Muscle of back (tissue), 3 donors: ENCODE measurements at regions not wholly inside any gene's neighbourhood (a gene's known extent, or its start where the extent isn't known, plus 50 kb on each side); places are given as distances from the start of the nearest gene placed in this dataset.

Experiments
- DNase-seq, 3 donors: peaks; one replicate each; pipeline versions ENCODE4 v3.0.0 to v3.0.0-alpha.2; 2013

- no peak for DNase-seq
Observed at GRCh38 chr1:229088711-229089110, 182.2 kb upstream of the RAB4A start.

- DNase-seq = no peak
Observed at GRCh38 chr1:229089586-229090208, 181.2 kb upstream of the RAB4A start.

- DNase-seq = no peak
Observed at GRCh38 chr1:229091721-229092136, 179.2 kb upstream of the RAB4A start.

GRCh38 chr1:229092377-229093237, 178.3 kb upstream of the RAB4A start:
- DNase-seq = no peak

- no peak for DNase-seq
Observed at GRCh38 chr1:229093238-229093540, 177.7 kb upstream of the RAB4A start.

- DNase-seq = no peak
Observed at GRCh38 chr1:229093609-229094336, 177.1 kb upstream of the RAB4A start.

GRCh38 chr1:229094476-229095311, 176.2 kb upstream of the RAB4A start:
- DNase-seq = peak in 1 of 3 donors; percentile 60

GRCh38 chr1:229095325-229095724, 175.6 kb upstream of the RAB4A start:
- DNase-seq = no peak

GRCh38 chr1:229097356-229097755, 173.6 kb upstream of the RAB4A start:
- no peak for DNase-seq

GRCh38 chr1:229098361-229098760, 172.6 kb upstream of the RAB4A start:
- no peak for DNase-seq

- DNase-seq = no peak
Observed at GRCh38 chr1:229098903-229099578, 171.9 kb upstream of the RAB4A start.

- no peak for DNase-seq
Observed at GRCh38 chr1:229101011-229101871, 169.7 kb upstream of the RAB4A start.

GRCh38 chr1:229102741-229103391, 168.0 kb upstream of the RAB4A start:
- no peak for DNase-seq

GRCh38 chr1:229104654-229105053, 166.3 kb upstream of the RAB4A start:
- DNase-seq = no peak

- DNase-seq = no peak
Observed at GRCh38 chr1:229105109-229105508, 165.8 kb upstream of the RAB4A start.

- DNase-seq = no peak
Observed at GRCh38 chr1:229105822-229106525, 164.9 kb upstream of the RAB4A start.

GRCh38 chr1:229106526-229107125, 164.3 kb upstream of the RAB4A start:
- no peak for DNase-seq

GRCh38 chr1:229107304-229107815, 163.6 kb upstream of the RAB4A start:
- no peak for DNase-seq
